CD4-positive, CD25-positive, alpha-beta regulatory T cell (primary cell): ENCODE measurements at regions not wholly inside any gene's neighbourhood (a gene's known extent, or its start where the extent isn't known, plus 50 kb on each side); places are given as distances from the start of the nearest gene placed in this dataset.

Experiments
- ATAC-seq, 2 donors: fragments of 150-1000 bp; cut with Tn5 transposase; one replicate each; pipeline ENCODE4 v1.10.0; 2021; ENCODE audit warnings: low read depth in 2 of 2, moderate number of reproducible peaks in 2 of 2, moderate library complexity in 1 of 2
- DNase-seq, 3 donors: peaks; one replicate each; pipeline versions ENCODE4 v3.0.0 to v3.0.0-alpha.2; 2012 to 2022; ENCODE audit warnings: mixed read lengths in 1 of 3
- H3K27ac ChIP-seq: one replicate; pipeline ENCODE4 v1.7.0; 2013; ENCODE audit warnings: mild to moderate bottlenecking, low read length; ENCODE audit not compliant: insufficient read depth, poor library complexity, severe bottlenecking
- H3K27me3 ChIP-seq: one replicate; pipeline ENCODE4 v1.7.0; 2013; ENCODE audit warnings: low read length; ENCODE audit not compliant: control insufficient read depth, insufficient read depth
- H3K36me3 ChIP-seq: one replicate; pipeline ENCODE4 v1.7.0; 2013; ENCODE audit warnings: mild to moderate bottlenecking, low read length, moderate library complexity; ENCODE audit not compliant: control insufficient read depth, insufficient read depth
- H3K4me1 ChIP-seq: 2 replicates; pipeline ENCODE4 v1.7.0; 2013; ENCODE audit warnings: mild to moderate bottlenecking, low read length; ENCODE audit not compliant: insufficient read depth, control insufficient read depth, poor library complexity, severe bottlenecking
- H3K4me3 ChIP-seq: one replicate; pipeline ENCODE4 v1.7.0; 2013; ENCODE audit warnings: low read depth, mild to moderate bottlenecking, low read length, moderate library complexity
- H3K9me3 ChIP-seq, 2 experiments: 1 replicate in 1 of 2; 2 replicates in 1 of 2; pipeline ENCODE4 v1.7.0; 2013; ENCODE audit warnings: low read length in 2 of 2, mild to moderate bottlenecking in 1 of 2, moderate library complexity in 1 of 2; ENCODE audit not compliant: control insufficient read depth in 2 of 2
- H3K27ac Mint-ChIP-seq, 3 donors: one replicate each; pipeline ENCODE4 v1.8.0; 2020 to 2022; ENCODE audit warnings: mild to moderate bottlenecking in 3 of 3, mixed read lengths in 3 of 3, moderate library complexity in 2 of 3
- H3K27me3 Mint-ChIP-seq: one replicate; pipeline ENCODE4 v1.8.0; 2022; ENCODE audit warnings: mild to moderate bottlenecking, mixed read lengths
- H3K36me3 Mint-ChIP-seq: one replicate; pipeline ENCODE4 v1.8.0; 2020; ENCODE audit warnings: mixed read lengths
- H3K4me1 Mint-ChIP-seq, 4 donors: one replicate each; pipeline ENCODE4 v1.8.0; 2020 to 2022; ENCODE audit warnings: mixed read lengths in 4 of 4, mild to moderate bottlenecking in 1 of 4
- H3K4me3 Mint-ChIP-seq, 4 donors: one replicate each; pipeline ENCODE4 v1.8.0; 2020 to 2022; ENCODE audit warnings: mild to moderate bottlenecking in 4 of 4, mixed read lengths in 4 of 4, moderate library complexity in 3 of 4
- H3K9me3 Mint-ChIP-seq, 7 donors: one replicate each; pipeline ENCODE4 v1.8.0; 2020 to 2022; ENCODE audit warnings: mixed read lengths in 7 of 7, mild to moderate bottlenecking in 3 of 7, moderate library complexity in 2 of 7

- no peaks in the 10 kb centered on the region for H3K27me3 Mint-ChIP-seq
- DNase-seq (no peak), ATAC-seq (no peak)
- H3K27ac Mint-ChIP-seq, result no peak overlapping the region
- no peaks in the 10 kb centered on the region for H3K36me3 Mint-ChIP-seq
- Histone ChIP-seq H3K27me3 (no peaks in the 10 kb centered on the region), H3K36me3 (no peaks in the 10 kb centered on the region), H3K9me3 (peaks cover 0 to 2% of the 10 kb centered on the region in 2 experiments), H3K27ac (no peak overlapping the region), H3K4me1 (no peaks in the 10 kb centered on the region), H3K4me3 (no peak overlapping the region)
- peaks cover 0 to 29% (median 9%) of the 10 kb centered on the region in 7 donors for H3K9me3 Mint-ChIP-seq
- no peaks in the 10 kb centered on the region for H3K4me1 Mint-ChIP-seq
- no peak overlapping the region for H3K4me3 Mint-ChIP-seq
Observed at GRCh38 chr6:77173472-77174074, 289.7 kb downstream of the HTR1B start.

DNA sequence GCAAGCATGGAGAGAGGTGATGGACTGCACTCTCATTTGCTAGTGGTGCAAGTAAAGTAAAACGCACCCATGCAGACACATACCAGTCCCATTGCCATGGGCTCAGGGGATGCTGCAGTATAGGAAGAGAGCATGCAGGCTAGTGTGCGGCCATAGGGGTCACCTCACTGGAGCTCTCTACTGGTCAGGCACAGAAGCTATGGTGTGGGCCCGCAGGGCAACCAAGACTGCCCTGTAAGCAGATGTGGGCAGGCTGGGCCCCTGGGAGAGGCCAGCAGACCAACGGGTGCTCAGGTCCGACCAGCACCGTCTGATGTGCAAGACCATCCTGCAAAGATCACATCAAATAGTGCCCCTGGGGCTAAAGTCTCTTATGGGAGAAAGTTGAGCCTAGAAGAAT lies 290.7 kb downstream of the HTR1B start:
- H3K4me1 Mint-ChIP-seq, result no peaks in the 10 kb centered on the region
- peaks cover 0 to 2% of the 10 kb centered on the region in 2 experiments for H3K9me3 ChIP-seq
- H3K27me3 ChIP-seq, result no peaks in the 10 kb centered on the region
- H3K27me3 Mint-ChIP-seq, result no peaks in the 10 kb centered on the region
- no peak overlapping the region for H3K27ac Mint-ChIP-seq
- DNase-seq, result no peak
- no peak for ATAC-seq
- H3K4me3 ChIP-seq, result no peak overlapping the region
- H3K4me3 Mint-ChIP-seq, result no peak overlapping the region
- H3K4me1 ChIP-seq, result no peaks in the 10 kb centered on the region
- H3K27ac ChIP-seq, result no peak overlapping the region
- peaks cover 0 to 30% (median 11%) of the 10 kb centered on the region in 7 donors for H3K9me3 Mint-ChIP-seq
- no peaks in the 10 kb centered on the region for H3K36me3 Mint-ChIP-seq
- H3K36me3 ChIP-seq, result no peaks in the 10 kb centered on the region

DNA sequence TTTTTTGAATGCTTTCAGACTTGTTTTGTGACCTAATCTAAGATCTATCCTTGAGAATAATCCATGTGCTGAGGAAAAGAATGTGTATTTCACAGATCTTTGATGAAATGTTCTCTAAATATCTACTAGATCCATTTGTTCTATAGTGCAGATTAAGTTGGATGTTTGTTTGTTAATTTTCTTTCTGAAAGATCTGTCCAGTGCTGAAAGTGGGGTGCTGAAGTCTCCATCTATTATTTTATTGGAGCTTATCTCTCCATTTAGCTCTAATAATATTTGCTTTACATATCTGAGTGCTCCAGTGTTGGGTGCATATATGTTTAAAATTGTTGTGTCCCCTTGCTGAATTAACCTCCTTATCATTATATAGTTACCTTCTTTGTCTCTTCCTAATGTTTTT lies 303.6 kb downstream of the HTR1B start:
- Histone ChIP-seq H3K27me3 (no peaks in the 10 kb centered on the region), H3K9me3 (no peaks in the 10 kb centered on the region), H3K36me3 (no peaks in the 10 kb centered on the region), H3K4me3 (no peak overlapping the region), H3K4me1 (no peaks in the 10 kb centered on the region), H3K27ac (no peak overlapping the region)
- ATAC-seq (no peak), DNase-seq (no peak)
- Mint-ChIP-seq H3K4me3 (no peak overlapping the region), H3K9me3 (peaks cover 0 to 13% (median 3%) of the 10 kb centered on the region in 7 donors), H3K27ac (no peak overlapping the region), H3K36me3 (no peaks in the 10 kb centered on the region), H3K4me1 (no peaks in the 10 kb centered on the region), H3K27me3 (no peaks in the 10 kb centered on the region)

DNA sequence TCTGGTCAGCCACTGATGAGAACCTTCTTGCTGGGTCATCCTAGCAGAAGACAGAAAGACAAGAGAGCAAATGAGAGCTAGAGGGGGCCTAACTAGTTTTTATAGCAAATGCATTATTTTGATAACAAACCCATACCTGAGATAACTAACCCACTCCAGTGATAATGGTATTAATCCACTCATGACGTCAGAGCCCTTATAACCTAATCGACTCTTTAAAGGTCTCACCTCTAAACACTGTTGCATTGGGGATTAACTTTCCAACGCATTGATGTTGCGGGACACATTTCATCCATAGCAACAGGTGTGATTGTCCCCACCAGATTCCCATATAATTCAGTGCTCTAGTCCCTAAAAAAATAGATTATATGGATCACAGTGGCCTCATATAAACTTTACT lies 312.1 kb downstream of the HTR1B start:
- DNase-seq, result no peak
- Histone ChIP-seq H3K9me3 (no peaks in the 10 kb centered on the region), H3K4me1 (no peaks in the 10 kb centered on the region), H3K27ac (no peak overlapping the region), H3K27me3 (no peaks in the 10 kb centered on the region), H3K4me3 (no peak overlapping the region), H3K36me3 (no peaks in the 10 kb centered on the region)
- Mint-ChIP-seq H3K4me1 (no peaks in the 10 kb centered on the region), H3K36me3 (no peaks in the 10 kb centered on the region), H3K9me3 (peaks cover 0 to 20% (median 4%) of the 10 kb centered on the region in 7 donors), H3K4me3 (no peak overlapping the region), H3K27me3 (no peaks in the 10 kb centered on the region), H3K27ac (no peak overlapping the region)
- no peak for ATAC-seq

DNA sequence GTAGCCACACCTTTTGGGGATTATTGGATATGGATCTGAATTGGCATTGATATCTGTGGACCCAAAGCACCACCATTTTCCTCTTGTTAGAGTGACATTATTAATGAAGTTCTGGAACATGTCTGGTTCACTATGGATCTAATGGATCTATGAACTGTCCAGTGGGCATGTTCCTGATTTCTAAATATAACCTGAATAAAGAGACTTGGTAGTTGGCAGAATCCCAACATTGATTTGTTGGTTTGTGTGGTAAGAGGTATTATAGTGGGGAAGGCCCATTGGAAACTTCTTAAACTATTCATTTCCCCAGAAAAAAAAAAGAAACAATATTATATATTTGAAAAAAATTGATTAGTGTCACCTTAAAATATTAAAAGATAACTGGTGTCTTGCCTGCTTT lies 312.6 kb downstream of the HTR1B start:
- Histone ChIP-seq H3K27me3 (no peaks in the 10 kb centered on the region), H3K4me1 (no peaks in the 10 kb centered on the region), H3K4me3 (no peak overlapping the region), H3K9me3 (no peaks in the 10 kb centered on the region), H3K36me3 (no peaks in the 10 kb centered on the region), H3K27ac (no peak overlapping the region)
- no peaks in the 10 kb centered on the region for H3K27me3 Mint-ChIP-seq
- no peak for DNase-seq
- no peak overlapping the region for H3K27ac Mint-ChIP-seq
- H3K4me3 Mint-ChIP-seq, result no peak overlapping the region
- no peaks in the 10 kb centered on the region for H3K4me1 Mint-ChIP-seq
- peaks cover 0 to 20% (median 4%) of the 10 kb centered on the region in 7 donors for H3K9me3 Mint-ChIP-seq
- H3K36me3 Mint-ChIP-seq, result no peaks in the 10 kb centered on the region
- no peak for ATAC-seq

DNA sequence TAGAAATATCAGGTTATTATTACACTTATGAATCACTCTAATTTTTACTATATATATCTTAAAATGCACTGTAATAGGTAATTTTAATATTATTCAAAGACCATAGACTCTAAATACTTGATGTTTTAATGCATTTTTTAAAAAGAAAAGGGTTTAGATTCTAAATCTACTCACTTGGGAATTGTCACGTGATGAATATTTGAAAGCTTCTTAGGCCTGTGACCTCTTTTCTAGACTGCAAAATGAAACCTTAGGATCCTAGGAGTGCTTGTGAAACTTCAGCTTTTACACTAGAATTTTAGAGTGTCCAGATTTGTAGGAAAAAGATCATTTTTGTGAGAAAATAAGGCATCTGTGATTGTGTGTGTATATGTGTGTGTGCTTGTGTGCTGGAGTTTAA lies 318.0 kb downstream of the HTR1B start:
- Mint-ChIP-seq H3K36me3 (no peaks in the 10 kb centered on the region), H3K27ac (no peak overlapping the region), H3K4me3 (no peak overlapping the region), H3K27me3 (no peaks in the 10 kb centered on the region), H3K9me3 (peaks cover 0 to 16% (median 4%) of the 10 kb centered on the region in 7 donors), H3K4me1 (no peaks in the 10 kb centered on the region)
- Histone ChIP-seq H3K27ac (no peak overlapping the region), H3K36me3 (no peaks in the 10 kb centered on the region), H3K27me3 (no peaks in the 10 kb centered on the region), H3K9me3 (no peaks in the 10 kb centered on the region), H3K4me1 (no peaks in the 10 kb centered on the region), H3K4me3 (no peak overlapping the region)
- ATAC-seq (no peak), DNase-seq (no peak)

DNA sequence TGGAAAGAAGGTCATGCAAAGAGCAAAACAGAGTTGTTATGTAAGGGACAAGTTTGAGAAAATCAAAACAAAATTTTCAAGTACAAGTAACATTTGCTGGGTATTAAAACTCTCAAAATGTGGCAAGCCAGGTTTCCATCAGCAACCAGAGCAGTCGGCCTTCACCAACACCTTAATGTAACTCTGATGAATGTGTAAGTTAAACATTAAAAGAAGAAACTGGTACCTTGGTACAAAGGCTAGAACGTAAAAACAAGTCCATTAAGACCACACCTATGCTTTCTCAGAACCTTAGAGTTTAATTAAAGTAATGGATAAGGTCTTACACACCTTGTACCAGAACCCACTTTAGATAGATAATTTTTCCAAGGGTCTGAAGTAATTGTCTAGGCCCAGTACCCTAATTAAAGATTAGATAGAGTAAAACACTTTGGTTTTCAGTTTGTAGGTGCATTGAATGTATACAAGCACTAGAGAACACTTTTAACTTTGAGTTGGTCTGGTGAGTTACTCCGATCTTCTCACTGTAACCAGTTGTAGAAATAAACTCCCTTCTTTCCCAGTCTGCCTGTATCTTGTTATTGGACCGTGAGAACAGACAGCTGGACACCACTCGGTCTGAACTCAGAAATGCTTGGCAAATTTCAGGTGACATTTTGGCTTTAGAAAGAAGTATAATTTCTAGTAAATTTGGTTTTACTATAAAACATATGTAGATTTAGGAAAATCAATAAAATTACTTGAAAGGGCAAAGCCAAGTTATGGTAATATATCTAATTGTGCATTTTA lies 319.4 kb downstream of the HTR1B start:
- Histone ChIP-seq H3K9me3 (no peaks in the 10 kb centered on the region), H3K4me3 (no peak overlapping the region), H3K36me3 (no peaks in the 10 kb centered on the region), H3K27ac (no peak overlapping the region), H3K4me1 (no peaks in the 10 kb centered on the region), H3K27me3 (no peaks in the 10 kb centered on the region)
- Mint-ChIP-seq H3K4me1 (no peaks in the 10 kb centered on the region), H3K9me3 (peaks cover 0 to 14% (median 2%) of the 10 kb centered on the region in 7 donors), H3K36me3 (no peaks in the 10 kb centered on the region), H3K27me3 (no peaks in the 10 kb centered on the region), H3K4me3 (no peak overlapping the region), H3K27ac (no peak overlapping the region)
- DNase-seq, result no peak
- ATAC-seq, result no peak

DNA sequence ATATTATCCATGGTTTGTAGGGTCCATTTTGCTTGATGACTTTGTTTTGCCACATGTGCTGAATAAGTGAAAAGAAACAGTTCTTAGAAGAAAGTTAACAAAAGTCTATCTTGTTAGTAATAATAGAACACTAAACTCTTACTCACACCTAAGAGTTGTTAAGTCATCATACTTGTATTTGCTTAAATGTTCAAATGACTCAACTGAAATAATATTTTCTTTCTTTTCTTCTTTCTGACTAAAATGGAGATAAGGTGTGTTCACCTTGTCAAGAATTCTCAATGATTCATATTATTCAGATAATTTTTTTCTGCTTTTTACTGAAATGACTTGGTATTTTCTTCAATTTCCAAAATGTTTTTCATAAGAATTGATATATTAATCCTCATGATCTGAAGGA lies 327.2 kb downstream of the HTR1B start:
- Mint-ChIP-seq H3K36me3 (no peaks in the 10 kb centered on the region), H3K27ac (no peak overlapping the region), H3K27me3 (no peaks in the 10 kb centered on the region), H3K4me3 (no peak overlapping the region), H3K4me1 (no peaks in the 10 kb centered on the region), H3K9me3 (peaks cover 1 to 9% (median 4%) of the 10 kb centered on the region in 7 donors)
- Histone ChIP-seq H3K4me1 (no peaks in the 10 kb centered on the region), H3K9me3 (no peaks in the 10 kb centered on the region), H3K27me3 (no peaks in the 10 kb centered on the region), H3K27ac (no peak overlapping the region), H3K4me3 (no peak overlapping the region), H3K36me3 (no peaks in the 10 kb centered on the region)
- no peak for DNase-seq
- no peak for ATAC-seq
